ENCODE measurements at regions not wholly inside any gene's neighbourhood (a gene's known extent, or its start where the extent isn't known, plus 50 kb on each side); places are given as distances from the start of the nearest gene placed in this dataset.

- no peaks in the 10 kb centered on the region for H3K9me2 ChIP-seq (replicated peaks; ENCODE audit: insufficient read depth, low read length)
- H3K4me1 ChIP-seq (ENCODE audit: low read length) = no peaks in the 10 kb centered on the region
- no peaks in the 10 kb centered on the region for H3K79me2 ChIP-seq (ENCODE audit: low read length)
- no peak overlapping the region for H3K27ac ChIP-seq (ENCODE audit: low read length)
- H4K20me1 ChIP-seq (ENCODE audit: insufficient read depth, low read depth, low read length) = no peaks in the 10 kb centered on the region
- no peaks in the 10 kb centered on the region for H3K27me3 ChIP-seq (ENCODE audit: low read length)
- H2AFZ ChIP-seq (ENCODE audit: low read length) = no peak overlapping the region
- H3K4me3 ChIP-seq (ENCODE audit: low read length) = no peak overlapping the region
- H3K9me3 ChIP-seq (ENCODE audit: low read length) = peaks cover 11% of the 10 kb centered on the region
- H3K4me2 ChIP-seq (ENCODE audit: low read depth, low read length, poor library complexity, severe bottlenecking) = no peak overlapping the region
- H3K9ac ChIP-seq (ENCODE audit: low read length) = no peak overlapping the region
- no peak for DNase-seq
- no peaks in the 10 kb centered on the region for H3K36me3 ChIP-seq (ENCODE audit: insufficient read depth, low read length)
Measured at GRCh38 chr7:118754608-118755007, 530.1 kb downstream of the ANKRD7 start.

GRCh38 chr7:118755067-118755625, 530.6 kb downstream of the ANKRD7 start:
- H3K9me3 ChIP-seq (ENCODE audit: low read length) = peaks cover 11% of the 10 kb centered on the region
- no peaks in the 10 kb centered on the region for H3K36me3 ChIP-seq (ENCODE audit: insufficient read depth, low read length)

GRCh38 chr7:118757066-118757465, 532.6 kb downstream of the ANKRD7 start:
- H3K4me2 ChIP-seq (ENCODE audit: low read depth, low read length, poor library complexity, severe bottlenecking) = no peak overlapping the region
- no peak overlapping the region for H2AFZ ChIP-seq (ENCODE audit: low read length)
- H3K9me2 ChIP-seq (replicated peaks; ENCODE audit: insufficient read depth, low read length) = no peaks in the 10 kb centered on the region
- no peaks in the 10 kb centered on the region for H3K36me3 ChIP-seq (ENCODE audit: insufficient read depth, low read length)
- no peak for DNase-seq
- no peak overlapping the region for H3K9ac ChIP-seq (ENCODE audit: low read length)
- no peak overlapping the region for H3K27ac ChIP-seq (ENCODE audit: low read length)
- no peak overlapping the region for H3K4me3 ChIP-seq (ENCODE audit: low read length)
- H3K79me2 ChIP-seq (ENCODE audit: low read length) = no peaks in the 10 kb centered on the region
- H3K9me3 ChIP-seq (ENCODE audit: low read length) = peaks cover 10% of the 10 kb centered on the region
- H4K20me1 ChIP-seq (ENCODE audit: insufficient read depth, low read depth, low read length) = no peaks in the 10 kb centered on the region
- H3K27me3 ChIP-seq (ENCODE audit: low read length) = no peaks in the 10 kb centered on the region
- no peaks in the 10 kb centered on the region for H3K4me1 ChIP-seq (ENCODE audit: low read length)

More at GRCh38 chr7:118755067-118755625, 530.6 kb downstream of the ANKRD7 start:
- no peak for DNase-seq
- H3K4me2 ChIP-seq (ENCODE audit: low read depth, low read length, poor library complexity, severe bottlenecking) = no peak overlapping the region
- H3K27ac ChIP-seq (ENCODE audit: low read length) = no peak overlapping the region
- H3K79me2 ChIP-seq (ENCODE audit: low read length) = no peaks in the 10 kb centered on the region
- H3K9ac ChIP-seq (ENCODE audit: low read length) = no peak overlapping the region
- no peaks in the 10 kb centered on the region for H3K9me2 ChIP-seq (replicated peaks; ENCODE audit: insufficient read depth, low read length)
- no peak overlapping the region for H2AFZ ChIP-seq (ENCODE audit: low read length)
- no peak overlapping the region for H3K4me3 ChIP-seq (ENCODE audit: low read length)
- no peaks in the 10 kb centered on the region for H3K4me1 ChIP-seq (ENCODE audit: low read length)
- H4K20me1 ChIP-seq (ENCODE audit: insufficient read depth, low read depth, low read length) = no peaks in the 10 kb centered on the region
- H3K27me3 ChIP-seq (ENCODE audit: low read length) = no peaks in the 10 kb centered on the region

- H2AFZ ChIP-seq (ENCODE audit: low read length) = no peak overlapping the region
- H3K27ac ChIP-seq (ENCODE audit: low read length) = no peak overlapping the region
- no peaks in the 10 kb centered on the region for H3K27me3 ChIP-seq (ENCODE audit: low read length)
- no peaks in the 10 kb centered on the region for H3K4me1 ChIP-seq (ENCODE audit: low read length)
- H3K9ac ChIP-seq (ENCODE audit: low read length) = no peak overlapping the region
- DNase-seq = no peak
- no peak overlapping the region for H3K4me2 ChIP-seq (ENCODE audit: low read depth, low read length, poor library complexity, severe bottlenecking)
- no peaks in the 10 kb centered on the region for H3K36me3 ChIP-seq (ENCODE audit: insufficient read depth, low read length)
- H3K9me2 ChIP-seq (replicated peaks; ENCODE audit: insufficient read depth, low read length) = no peaks in the 10 kb centered on the region
- no peak overlapping the region for H3K4me3 ChIP-seq (ENCODE audit: low read length)
- peaks cover 8% of the 10 kb centered on the region for H3K9me3 ChIP-seq (ENCODE audit: low read length)
- no peaks in the 10 kb centered on the region for H3K79me2 ChIP-seq (ENCODE audit: low read length)
- H4K20me1 ChIP-seq (ENCODE audit: insufficient read depth, low read depth, low read length) = no peaks in the 10 kb centered on the region
Measured at GRCh38 chr7:118758582-118758981, 534.1 kb downstream of the ANKRD7 start.

DNA sequence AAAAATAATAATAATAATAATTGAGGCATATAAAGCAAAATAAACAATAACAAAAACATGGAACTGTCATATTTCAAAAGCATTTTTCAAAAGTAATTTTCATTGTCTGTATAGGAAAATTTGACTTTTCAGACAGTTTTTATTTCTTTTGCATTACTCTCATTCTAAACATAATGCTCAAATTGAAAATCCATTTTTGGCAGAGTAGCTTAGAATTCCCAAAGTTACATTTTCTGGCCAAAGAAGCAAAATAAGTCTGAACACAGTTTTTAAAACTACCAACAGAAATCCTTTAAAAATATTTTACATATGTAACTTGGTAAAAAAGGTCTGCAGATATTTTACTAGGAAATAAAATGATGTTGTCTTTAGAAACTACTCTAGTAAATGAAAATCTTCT, 535.4 kb downstream of the ANKRD7 start:
- Histone ChIP-seq H4K20me1 (ENCODE audit: insufficient read depth, low read depth, low read length) (no peaks in the 10 kb centered on the region), H3K4me1 (ENCODE audit: low read length) (no peaks in the 10 kb centered on the region), H3K36me3 (ENCODE audit: insufficient read depth, low read length) (no peaks in the 10 kb centered on the region), H3K9me3 (ENCODE audit: low read length) (peaks cover 3% of the 10 kb centered on the region; the same call in 1 of the 2 replicates), H3K27ac (ENCODE audit: low read length) (no peak overlapping the region), H3K79me2 (ENCODE audit: low read length) (no peaks in the 10 kb centered on the region), H3K9me2 (replicated peaks; ENCODE audit: insufficient read depth, low read length) (no peaks in the 10 kb centered on the region), H3K4me3 (ENCODE audit: low read length) (no peak overlapping the region), H2AFZ (ENCODE audit: low read length) (no peak overlapping the region), H3K4me2 (ENCODE audit: low read depth, low read length, poor library complexity, severe bottlenecking) (no peak overlapping the region), H3K9ac (ENCODE audit: low read length) (no peak overlapping the region), H3K27me3 (ENCODE audit: low read length) (no peaks in the 10 kb centered on the region)
- no peak for DNase-seq

- no peaks in the 10 kb centered on the region for H3K9me2 ChIP-seq (replicated peaks; ENCODE audit: insufficient read depth, low read length)
- no peaks in the 10 kb centered on the region for H4K20me1 ChIP-seq (ENCODE audit: insufficient read depth, low read depth, low read length)
Measured at GRCh38 chr7:118762451-118762850, 537.9 kb downstream of the ANKRD7 start.

GRCh38 chr7:118764221-118764620, 539.7 kb downstream of the ANKRD7 start:
- H3K36me3 ChIP-seq (ENCODE audit: insufficient read depth, low read length) = no peaks in the 10 kb centered on the region

More at GRCh38 chr7:118762451-118762850, 537.9 kb downstream of the ANKRD7 start:
- Histone ChIP-seq H3K4me2 (ENCODE audit: low read depth, low read length, poor library complexity, severe bottlenecking) (no peak overlapping the region), H3K79me2 (ENCODE audit: low read length) (no peaks in the 10 kb centered on the region), H3K9ac (ENCODE audit: low read length) (no peak overlapping the region), H3K36me3 (ENCODE audit: insufficient read depth, low read length) (no peaks in the 10 kb centered on the region), H3K9me3 (ENCODE audit: low read length) (peaks cover 3% of the 10 kb centered on the region; the same call in 1 of the 2 replicates), H3K4me1 (ENCODE audit: low read length) (no peaks in the 10 kb centered on the region), H3K4me3 (ENCODE audit: low read length) (no peak overlapping the region), H3K27ac (ENCODE audit: low read length) (no peak overlapping the region), H3K27me3 (ENCODE audit: low read length) (no peaks in the 10 kb centered on the region), H2AFZ (ENCODE audit: low read length) (no peak overlapping the region)
- DNase-seq = no peak

DNA sequence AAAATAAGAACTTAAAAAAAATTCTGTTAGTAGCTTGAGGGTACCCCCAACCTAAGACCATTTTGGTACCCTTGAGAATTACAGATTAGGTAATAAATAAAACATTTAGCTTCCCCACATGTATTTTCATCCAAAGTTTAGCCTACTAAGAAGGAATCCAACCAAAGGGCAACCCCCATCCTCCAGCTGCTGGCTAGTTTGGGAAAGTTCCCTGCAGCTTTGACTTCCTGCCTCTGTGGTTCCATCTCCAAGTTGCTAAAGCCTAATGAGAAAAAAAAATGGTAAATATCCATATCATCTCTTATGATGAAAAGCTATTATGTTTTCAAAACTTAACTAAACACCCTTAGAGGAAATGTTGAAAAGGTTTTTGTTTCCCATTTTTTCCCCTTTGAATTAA, 547.2 kb downstream of the ANKRD7 start:
- peaks cover 17% of the 10 kb centered on the region for H3K9me3 ChIP-seq (ENCODE audit: low read length)
- no peak overlapping the region for H2AFZ ChIP-seq (ENCODE audit: low read length)
- H3K9me2 ChIP-seq (replicated peaks; ENCODE audit: insufficient read depth, low read length) = no peaks in the 10 kb centered on the region
- H3K4me3 ChIP-seq (ENCODE audit: low read length) = no peak overlapping the region
- H3K36me3 ChIP-seq (ENCODE audit: insufficient read depth, low read length) = no peaks in the 10 kb centered on the region
- no peak overlapping the region for H3K9ac ChIP-seq (ENCODE audit: low read length)
- H3K27ac ChIP-seq (ENCODE audit: low read length) = no peak overlapping the region
- H4K20me1 ChIP-seq (ENCODE audit: insufficient read depth, low read depth, low read length) = no peaks in the 10 kb centered on the region
- no peaks in the 10 kb centered on the region for H3K4me1 ChIP-seq (ENCODE audit: low read length)
- no peaks in the 10 kb centered on the region for H3K27me3 ChIP-seq (ENCODE audit: low read length)
- no peak overlapping the region for H3K4me2 ChIP-seq (ENCODE audit: low read depth, low read length, poor library complexity, severe bottlenecking)
- DNase-seq = no peak
- no peaks in the 10 kb centered on the region for H3K79me2 ChIP-seq (ENCODE audit: low read length)

More at GRCh38 chr7:118764221-118764620, 539.7 kb downstream of the ANKRD7 start:
- no peak overlapping the region for H3K4me2 ChIP-seq (ENCODE audit: low read depth, low read length, poor library complexity, severe bottlenecking)
- no peaks in the 10 kb centered on the region for H3K4me1 ChIP-seq (ENCODE audit: low read length)
- H3K27me3 ChIP-seq (ENCODE audit: low read length) = no peaks in the 10 kb centered on the region
- H3K9ac ChIP-seq (ENCODE audit: low read length) = no peak overlapping the region
- H3K79me2 ChIP-seq (ENCODE audit: low read length) = no peaks in the 10 kb centered on the region
- no peaks in the 10 kb centered on the region for H3K9me2 ChIP-seq (replicated peaks; ENCODE audit: insufficient read depth, low read length)
- H3K27ac ChIP-seq (ENCODE audit: low read length) = no peak overlapping the region
- H3K4me3 ChIP-seq (ENCODE audit: low read length) = no peak overlapping the region
- no peaks in the 10 kb centered on the region for H4K20me1 ChIP-seq (ENCODE audit: insufficient read depth, low read depth, low read length)
- DNase-seq = no peak
- H3K9me3 ChIP-seq (ENCODE audit: low read length) = peaks cover 3% of the 10 kb centered on the region; the same call in 1 of the 2 replicates
- H2AFZ ChIP-seq (ENCODE audit: low read length) = no peak overlapping the region
